GM19240 (cell line): ENCODE measurements at regions not wholly inside any gene's neighbourhood (a gene's known extent, or its start where the extent isn't known, plus 50 kb on each side); places are given as distances from the start of the nearest gene placed in this dataset.

ENCODE experiments used
- DNase-seq: peaks from one replicate; pipeline ENCODE4 v3.0.0; 2011; ENCODE audit warnings: low spot score; ENCODE audit not compliant: insufficient read length

GRCh38 chr20:39132093-39132492, 169.9 kb downstream of the DHX35 start:
- no peak for DNase-seq

- DNase-seq = no peak
Observed at GRCh38 chr20:39130627-39131026, 168.5 kb downstream of the DHX35 start.

- no peak for DNase-seq
Observed at GRCh38 chr20:39129523-39129922, 167.4 kb downstream of the DHX35 start.

GRCh38 chr20:39124064-39124463, 161.9 kb downstream of the DHX35 start:
- DNase-seq = no peak

- DNase-seq = no peak
Observed at GRCh38 chr20:39123185-39123557, 161.0 kb downstream of the DHX35 start.

- DNase-seq = no peak
Observed at GRCh38 chr20:39117491-39117890, 155.3 kb downstream of the DHX35 start.

- no peak for DNase-seq
Observed at GRCh38 chr20:39116020-39116419, 153.9 kb downstream of the DHX35 start.

GRCh38 chr20:39112178-39112743, 150.1 kb downstream of the DHX35 start:
- peak; percentile 55 for DNase-seq

GRCh38 chr20:39111359-39112177, 149.4 kb downstream of the DHX35 start:
- DNase-seq = no peak

GRCh38 chr20:39110819-39111136, 148.6 kb downstream of the DHX35 start:
- DNase-seq = no peak

GRCh38 chr20:39109933-39110818, 148.0 kb downstream of the DHX35 start:
- no peak for DNase-seq

GRCh38 chr20:39108746-39109145, 146.6 kb downstream of the DHX35 start:
- DNase-seq = no peak

GRCh38 chr20:39107741-39108140, 145.6 kb downstream of the DHX35 start:
- DNase-seq = no peak

GRCh38 chr20:39106791-39107190, 144.6 kb downstream of the DHX35 start:
- no peak for DNase-seq

- no peak for DNase-seq
Observed at GRCh38 chr20:39105551-39105950, 143.4 kb downstream of the DHX35 start.

- DNase-seq = no peak
Observed at GRCh38 chr20:39103732-39104131, 141.6 kb downstream of the DHX35 start.

- no peak for DNase-seq
Observed at GRCh38 chr20:39103305-39103704, 141.2 kb downstream of the DHX35 start.

GRCh38 chr20:39101895-39102294, 139.8 kb downstream of the DHX35 start:
- no peak for DNase-seq

- DNase-seq = no peak
Observed at GRCh38 chr20:39100691-39101090, 138.5 kb downstream of the DHX35 start.

- DNase-seq = no peak
Observed at GRCh38 chr20:39097889-39098288, 135.7 kb downstream of the DHX35 start.

- DNase-seq = no peak
Observed at GRCh38 chr20:39095870-39096269, 133.7 kb downstream of the DHX35 start.

- no peak for DNase-seq
Observed at GRCh38 chr20:39094391-39094790, 132.2 kb downstream of the DHX35 start.
